ENCODE measurements at regions not wholly inside any gene's neighbourhood (a gene's known extent, or its start where the extent isn't known, plus 50 kb on each side); places are given as distances from the start of the nearest gene placed in this dataset.

GRCh38 chr20:48357714-48358113 is 470.1 kb downstream of the PREX1 start:
- H2AFZ ChIP-seq = no peak overlapping the region
- H3K4me2 ChIP-seq = no peak overlapping the region
- no peaks in the 10 kb centered on the region for H3K79me2 ChIP-seq (ENCODE audit: low read depth)
- H3K36me3 ChIP-seq (ENCODE audit: low read depth) = no peaks in the 10 kb centered on the region
- peaks cover 8% of the 10 kb centered on the region; the same call in 1 of the 2 replicates for H3K9me3 ChIP-seq (ENCODE audit: insufficient read depth, low read depth)
- no TSS peak for BruUV-seq (replicated peaks)
- ChIA-PET POLR2A (ENCODE audit: unreplicated experiment) (no interaction called here), CTCF (no interaction called here)
- no peaks in the 10 kb centered on the region for H3F3A ChIP-seq (ENCODE audit: insufficient read depth, low read depth)
- no peak for DNase-seq
- no peaks in the 10 kb centered on the region for H3K9me2 ChIP-seq (ENCODE audit: insufficient read depth)
- TF ChIP-seq, protein P1, sequence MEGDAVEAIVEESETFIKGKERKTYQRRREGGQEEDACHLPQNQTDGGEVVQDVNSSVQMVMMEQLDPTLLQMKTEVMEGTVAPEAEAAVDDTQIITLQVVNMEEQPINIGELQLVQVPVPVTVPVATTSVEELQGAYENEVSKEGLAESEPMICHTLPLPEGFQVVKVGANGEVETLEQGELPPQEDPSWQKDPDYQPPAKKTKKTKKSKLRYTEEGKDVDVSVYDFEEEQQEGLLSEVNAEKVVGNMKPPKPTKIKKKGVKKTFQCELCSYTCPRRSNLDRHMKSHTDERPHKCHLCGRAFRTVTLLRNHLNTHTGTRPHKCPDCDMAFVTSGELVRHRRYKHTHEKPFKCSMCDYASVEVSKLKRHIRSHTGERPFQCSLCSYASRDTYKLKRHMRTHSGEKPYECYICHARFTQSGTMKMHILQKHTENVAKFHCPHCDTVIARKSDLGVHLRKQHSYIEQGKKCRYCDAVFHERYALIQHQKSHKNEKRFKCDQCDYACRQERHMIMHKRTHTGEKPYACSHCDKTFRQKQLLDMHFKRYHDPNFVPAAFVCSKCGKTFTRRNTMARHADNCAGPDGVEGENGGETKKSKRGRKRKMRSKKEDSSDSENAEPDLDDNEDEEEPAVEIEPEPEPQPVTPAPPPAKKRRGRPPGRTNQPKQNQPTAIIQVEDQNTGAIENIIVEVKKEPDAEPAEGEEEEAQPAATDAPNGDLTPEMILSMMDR (conservative IDR thresholded peaks at IDR 0.05) = no peak
- TF ChIP-seq EZH2 (IDR thresholded peaks at IDR 0.05; ENCODE audit: low read depth) = no peak
- peaks cover 4% of the 10 kb centered on the region; the same call in 1 of the 2 replicates for H3K4me1 ChIP-seq (replicated peaks; ENCODE audit: insufficient read depth)
- no peaks in the 10 kb centered on the region for H3K27me3 ChIP-seq (ENCODE audit: insufficient read depth, low read depth)
- intact Hi-C loops (cut with micrococcal nuclease; ENCODE audit: unreplicated experiment) = no loop called here
- H3K4me3 ChIP-seq = no peak overlapping the region
- no peaks in the 10 kb centered on the region for H4K20me1 ChIP-seq (ENCODE audit: insufficient read depth)
- H3K27ac ChIP-seq = no peak overlapping the region

DNA sequence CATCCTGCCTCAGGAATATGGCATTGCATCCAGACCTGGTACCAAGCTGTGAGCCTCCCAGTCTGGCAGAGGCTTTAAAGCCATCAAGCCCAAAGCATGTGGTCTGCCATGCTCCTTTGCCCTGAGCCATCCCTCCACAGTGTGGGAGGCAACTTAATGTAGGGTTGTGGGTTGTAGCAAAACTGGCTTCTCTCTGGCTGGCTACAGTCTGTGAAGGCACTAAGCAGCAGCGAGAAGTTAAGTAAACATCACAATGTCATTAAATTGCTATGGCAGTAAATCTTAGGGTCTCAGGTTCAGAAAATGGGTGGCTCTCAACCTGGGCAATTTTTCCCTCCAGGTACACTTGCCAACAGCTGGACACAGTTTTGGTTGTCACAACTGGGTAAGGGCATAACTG is 472.9 kb downstream of the PREX1 start:
- Histone ChIP-seq H3K27me3 (ENCODE audit: insufficient read depth, low read depth) (no peaks in the 10 kb centered on the region), H3K4me1 (replicated peaks; ENCODE audit: insufficient read depth) (no peaks in the 10 kb centered on the region; the same call in 1 of the 2 replicates), H4K20me1 (ENCODE audit: insufficient read depth) (no peaks in the 10 kb centered on the region), H3K79me2 (ENCODE audit: low read depth) (no peaks in the 10 kb centered on the region), H3K9me3 (ENCODE audit: insufficient read depth, low read depth) (peaks cover 8% of the 10 kb centered on the region; the same call in 1 of the 2 replicates), H3F3A (ENCODE audit: insufficient read depth, low read depth) (no peaks in the 10 kb centered on the region), H2AFZ (no peak overlapping the region), H3K4me2 (no peak overlapping the region), H3K4me3 (no peak overlapping the region), H3K27ac (no peak overlapping the region), H3K36me3 (ENCODE audit: low read depth) (no peaks in the 10 kb centered on the region), H3K9me2 (ENCODE audit: insufficient read depth) (no peaks in the 10 kb centered on the region)
- no TSS peak for BruUV-seq (replicated peaks)
- DNase-seq = no peak
- ChIA-PET POLR2A (ENCODE audit: unreplicated experiment) (no interaction called here), CTCF (no interaction called here)
- TF ChIP-seq EZH2 (IDR thresholded peaks at IDR 0.05; ENCODE audit: low read depth) = no peak
- TF ChIP-seq, protein P1 (conservative IDR thresholded peaks at IDR 0.05) = no peak
- intact Hi-C loops (cut with micrococcal nuclease; ENCODE audit: unreplicated experiment) = no loop called here

DNA sequence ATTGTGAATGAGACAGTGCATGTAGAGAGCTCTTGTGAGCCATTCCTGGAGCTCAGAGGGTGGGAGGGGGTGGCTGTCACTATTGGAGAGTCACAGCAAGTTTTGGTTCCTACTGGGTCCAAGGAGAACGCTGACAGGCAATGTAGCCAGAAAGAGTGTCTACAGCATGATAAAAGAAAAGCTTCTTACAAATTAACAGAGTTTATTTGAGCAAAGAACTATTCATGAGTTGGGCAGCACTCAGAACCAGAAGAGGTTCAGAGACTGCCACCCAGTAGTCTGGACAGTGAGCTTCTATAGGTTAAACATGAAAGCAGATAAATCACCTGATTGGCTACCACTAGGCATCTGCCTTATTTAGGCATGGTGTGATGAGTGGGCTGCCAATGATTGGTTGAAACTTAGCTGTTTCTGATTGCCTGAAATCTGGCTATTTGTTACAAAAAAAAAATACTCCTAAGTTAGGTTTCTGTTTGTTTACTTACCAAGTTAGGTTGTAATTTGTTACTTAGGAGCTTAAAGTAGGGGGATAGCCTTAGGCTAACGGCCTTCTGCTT is 473.4 kb downstream of the PREX1 start:
- Histone ChIP-seq H3K36me3 (ENCODE audit: low read depth) (no peaks in the 10 kb centered on the region), H4K20me1 (ENCODE audit: insufficient read depth) (no peaks in the 10 kb centered on the region), H3K4me3 (no peak overlapping the region), H3K9me3 (ENCODE audit: insufficient read depth, low read depth) (peaks cover 8% of the 10 kb centered on the region; the same call in 1 of the 2 replicates), H3K27me3 (ENCODE audit: insufficient read depth, low read depth) (no peaks in the 10 kb centered on the region), H3F3A (ENCODE audit: insufficient read depth, low read depth) (no peaks in the 10 kb centered on the region), H2AFZ (no peak overlapping the region), H3K4me1 (replicated peaks; ENCODE audit: insufficient read depth) (no peaks in the 10 kb centered on the region), H3K4me2 (no peak overlapping the region), H3K27ac (no peak overlapping the region), H3K79me2 (ENCODE audit: low read depth) (no peaks in the 10 kb centered on the region), H3K9me2 (ENCODE audit: insufficient read depth) (no peaks in the 10 kb centered on the region)
- no peak for DNase-seq
- intact Hi-C loops (cut with micrococcal nuclease; ENCODE audit: unreplicated experiment) = no loop called here
- CTCF ChIA-PET = no interaction called here
- TF ChIP-seq, protein P1 (conservative IDR thresholded peaks at IDR 0.05) = no peak
- TF ChIP-seq EZH2 (IDR thresholded peaks at IDR 0.05; ENCODE audit: low read depth) = no peak
- POLR2A ChIA-PET (ENCODE audit: unreplicated experiment) = no interaction called here
- no TSS peak for BruUV-seq (replicated peaks)
